ENCODE measurements at regions not wholly inside any gene's neighbourhood (a gene's known extent, or its start where the extent isn't known, plus 50 kb on each side); places are given as distances from the start of the nearest gene placed in this dataset.

- TF ChIP-seq POLR2A (IDR thresholded peaks at IDR 0.05) (no peak), CTCF (IDR thresholded peaks at IDR 0.05) (no peak)
These were observed 852.0 kb downstream of the PCDH18 start for GRCh38 chr4:136680271-136680670.
